Astrocyte (in vitro differentiated cells and primary cell): ENCODE measurements at regions not wholly inside any gene's neighbourhood (a gene's known extent, or its start where the extent isn't known, plus 50 kb on each side); places are given as distances from the start of the nearest gene placed in this dataset.

ENCODE experiments used
- CTCF ChIP-seq: IDR thresholded peaks from 2 replicates; pipeline ENCODE4 v1.5.1; 2011; ENCODE audit warnings: low read depth, mild to moderate bottlenecking, inconsistent platforms, low read length, moderate library complexity; ENCODE audit not compliant: insufficient read depth
- EZH2 ChIP-seq: IDR thresholded peaks from 2 replicates; pipeline ENCODE4 v1.6.1; 2012; ENCODE audit warnings: mild to moderate bottlenecking, low read length, inconsistent platforms; ENCODE audit not compliant: insufficient read depth

- TF ChIP-seq CTCF (no peak), EZH2 (no peak)
Measured at GRCh38 chr13:77465603-77466195, 69.8 kb upstream of the SCEL start.
